GM04503 (cell line): ENCODE measurements at regions not wholly inside any gene's neighbourhood (a gene's known extent, or its start where the extent isn't known, plus 50 kb on each side); places are given as distances from the start of the nearest gene placed in this dataset.
A peak's percentile ranks its signal among the peaks of the same experiment; 100 is the strongest.
"Not testable (repeated sequence)": the region's sequence is repeated elsewhere in the genome, so short reads cannot be mapped to it uniquely, and the experiment has no call there.

Source experiments
- DNase-seq: peaks from one replicate; pipeline ENCODE4 v3.0.0-alpha.2; 2012; ENCODE audit warnings: low read depth

- DNase-seq: no peak
Measured at GRCh38 chr1:199791495-199791894, 236.0 kb upstream of the NR5A2 start.

- DNase-seq: no peak
Measured at GRCh38 chr1:199792874-199793273, 234.6 kb upstream of the NR5A2 start.

GRCh38 chr1:199794105-199794863 lies 233.2 kb upstream of the NR5A2 start:
- DNase-seq: no peak

- no peak for DNase-seq
Measured at GRCh38 chr1:199799116-199799515, 228.4 kb upstream of the NR5A2 start.

GRCh38 chr1:199804526-199804925 lies 223.0 kb upstream of the NR5A2 start:
- DNase-seq: no peak

- peak; percentile 2 for DNase-seq
Measured at GRCh38 chr1:199808110-199808870, 219.2 kb upstream of the NR5A2 start.

- no peak for DNase-seq
Measured at GRCh38 chr1:199809311-199809710, 218.2 kb upstream of the NR5A2 start.

- DNase-seq: no peak
Measured at GRCh38 chr1:199811163-199811562, 216.3 kb upstream of the NR5A2 start.

- DNase-seq: no peak
Measured at GRCh38 chr1:199813198-199813597, 214.3 kb upstream of the NR5A2 start.

- DNase-seq: no peak
Measured at GRCh38 chr1:199815947-199816346, 211.6 kb upstream of the NR5A2 start.

- DNase-seq: no peak
Measured at GRCh38 chr1:199817266-199817665, 210.2 kb upstream of the NR5A2 start.

- DNase-seq: no peak
Measured at GRCh38 chr1:199821029-199821779, 206.3 kb upstream of the NR5A2 start.

- DNase-seq: no peak
Measured at GRCh38 chr1:199832451-199832850, 195.1 kb upstream of the NR5A2 start.

- no peak for DNase-seq
Measured at GRCh38 chr1:199834711-199835110, 192.8 kb upstream of the NR5A2 start.

- no peak for DNase-seq
Measured at GRCh38 chr1:199836430-199836829, 191.1 kb upstream of the NR5A2 start.

GRCh38 chr1:199837321-199837720 lies 190.2 kb upstream of the NR5A2 start:
- DNase-seq: no peak

GRCh38 chr1:199839608-199840007 lies 187.9 kb upstream of the NR5A2 start:
- not testable (repeated sequence) for DNase-seq

GRCh38 chr1:199843096-199843495 lies 184.4 kb upstream of the NR5A2 start:
- not testable (repeated sequence) for DNase-seq

- DNase-seq: no peak
Measured at GRCh38 chr1:199843861-199844260, 183.6 kb upstream of the NR5A2 start.

- no peak for DNase-seq
Measured at GRCh38 chr1:199847021-199847420, 180.5 kb upstream of the NR5A2 start.

- no peak for DNase-seq
Measured at GRCh38 chr1:199851439-199852140, 175.9 kb upstream of the NR5A2 start.

- DNase-seq: no peak
Measured at GRCh38 chr1:199854686-199855321, 172.7 kb upstream of the NR5A2 start.
